Neural cell (in vitro differentiated cells): ENCODE measurements at regions not wholly inside any gene's neighbourhood (a gene's known extent, or its start where the extent isn't known, plus 50 kb on each side); places are given as distances from the start of the nearest gene placed in this dataset.

ENCODE experiments used
- H2AFZ ChIP-seq: fragments of 200-600, 300-800 bp; sonication (generic), shearing (Covaris generic); 2 replicates; pipeline ENCODE4 v1.6.0; 2014; ENCODE audit warnings: low read depth, mild to moderate bottlenecking, antibody characterized with exemption, low read length, moderate library complexity
- H3F3A ChIP-seq: fragments of 200-600 bp; shearing (Covaris generic); 2 replicates; pipeline ENCODE4 v1.6.1; 2016; ENCODE audit warnings: mild to moderate bottlenecking, moderate library complexity, mixed read lengths, antibody characterized with exemption, low read length; ENCODE audit not compliant: insufficient read depth, poor library complexity, severe bottlenecking
- H3K27ac ChIP-seq: fragments of 200-600, 300-800 bp; sonication (generic), shearing (Covaris generic); 2 replicates; pipeline ENCODE4 v1.5.1; 2014; ENCODE audit warnings: mild to moderate bottlenecking, low read length, moderate library complexity
- H3K27me3 ChIP-seq: fragments of 300-800, 200-600 bp; sonication (generic), shearing (Covaris generic); 2 replicates; pipeline ENCODE4 v1.6.0; 2014; ENCODE audit warnings: mild to moderate bottlenecking, low read depth, low read length, moderate library complexity; ENCODE audit not compliant: insufficient read depth
- H3K36me3 ChIP-seq: fragments of 300-800, 200-600 bp; sonication (generic), shearing (Covaris generic); 2 replicates; pipeline ENCODE4 v1.5.1; 2014; ENCODE audit warnings: mild to moderate bottlenecking, antibody characterized with exemption, low read length, moderate library complexity; ENCODE audit not compliant: insufficient read depth
- H3K4me2 ChIP-seq: fragments of 300-800, 200-600 bp; sonication (generic), shearing (Covaris generic); 2 replicates; pipeline ENCODE4 v1.6.0; 2014; ENCODE audit warnings: mild to moderate bottlenecking, low read length
- H3K4me3 ChIP-seq: fragments of 300-800, 200-600 bp; sonication (generic), shearing (Covaris generic); 2 replicates; pipeline ENCODE4 v1.5.1; 2014; ENCODE audit warnings: mild to moderate bottlenecking, low read length, moderate library complexity
- H3K79me2 ChIP-seq: fragments of 200-600 bp; shearing (Covaris generic); replicated peaks from 2 replicates; pipeline ENCODE4 v1.6.0; 2014; ENCODE audit warnings: mild to moderate bottlenecking, low read length, moderate library complexity; ENCODE audit not compliant: insufficient read depth
- H3K9ac ChIP-seq: fragments of 300-800, 200-600 bp; sonication (generic), shearing (Covaris generic); 2 replicates; pipeline ENCODE4 v1.6.1; 2016; ENCODE audit warnings: mild to moderate bottlenecking, low read length, mixed read lengths
- H3K9me2 ChIP-seq: fragments of 200-600 bp; shearing (Covaris generic); 2 replicates; pipeline ENCODE4 v1.6.1; 2016; ENCODE audit warnings: mild to moderate bottlenecking, low read length, mixed read lengths; ENCODE audit not compliant: insufficient read depth
- H3K9me3 ChIP-seq: fragments of 200-600, 300-800 bp; sonication (generic), shearing (Covaris generic); 2 replicates; pipeline ENCODE4 v1.6.1; 2016; ENCODE audit warnings: mild to moderate bottlenecking, mixed run types, low read length, moderate library complexity, mixed read lengths
- H4K20me1 ChIP-seq: fragments of 200-600 bp; shearing (Covaris generic); 2 replicates; pipeline ENCODE4 v1.6.1; 2016; ENCODE audit warnings: mild to moderate bottlenecking, mixed run types; ENCODE audit not compliant: insufficient read depth
- EP300 ChIP-seq: fragments of 450-650 bp; conservative IDR thresholded peaks from 2 replicates; pipeline ENCODE4 v1.6.1; 2014; ENCODE audit warnings: antibody characterized with exemption, mild to moderate bottlenecking, moderate library complexity; ENCODE audit not compliant: poor library complexity, severe bottlenecking
- EZH2 ChIP-seq: fragments of 200-600, 300-800 bp; shearing (Covaris generic), sonication (generic); IDR thresholded peaks from 2 replicates; pipeline ENCODE4 v1.6.1; 2014; ENCODE audit warnings: antibody characterized with exemption, low read length, borderline replicate concordance, mild to moderate bottlenecking; ENCODE audit not compliant: insufficient read depth, poor library complexity, severe bottlenecking
- MXI1 ChIP-seq: fragments of 450-650 bp; conservative IDR thresholded peaks from 2 replicates; pipeline ENCODE4 v1.6.1; 2014; ENCODE audit warnings: antibody characterized with exemption, mild to moderate bottlenecking; ENCODE audit not compliant: poor library complexity, severe bottlenecking
- POLR2AphosphoS5 ChIP-seq: IDR thresholded peaks from 2 replicates; pipeline ENCODE4 v1.6.1; 2012
- RAD21 ChIP-seq: fragments of 450-650 bp; conservative IDR thresholded peaks from 2 replicates; pipeline ENCODE4 v1.6.1; 2014; ENCODE audit warnings: antibody characterized with exemption, mild to moderate bottlenecking, moderate library complexity
- SMC3 ChIP-seq: fragments of 450-650 bp; conservative IDR thresholded peaks from 2 replicates; pipeline ENCODE4 v1.6.1; 2014; ENCODE audit warnings: antibody characterized with exemption, mild to moderate bottlenecking, moderate library complexity; ENCODE audit not compliant: poor library complexity
- TAF1 ChIP-seq: IDR thresholded peaks from 2 replicates; pipeline ENCODE4 v1.6.1; 2012; ENCODE audit warnings: low read depth
- TF ChIP-seq, protein P1 (sequence below): IDR thresholded peaks from 2 replicates; pipeline ENCODE4 v1.6.1; 2012; ENCODE audit warnings: borderline replicate concordance
- TF ChIP-seq, protein P2 (sequence below): fragments of 450-650 bp; IDR thresholded peaks from 2 replicates; pipeline ENCODE4 v1.5.1; 2014; ENCODE audit warnings: antibody characterized with exemption, mild to moderate bottlenecking, moderate library complexity; ENCODE audit not compliant: poor library complexity, severe bottlenecking

DNA sequence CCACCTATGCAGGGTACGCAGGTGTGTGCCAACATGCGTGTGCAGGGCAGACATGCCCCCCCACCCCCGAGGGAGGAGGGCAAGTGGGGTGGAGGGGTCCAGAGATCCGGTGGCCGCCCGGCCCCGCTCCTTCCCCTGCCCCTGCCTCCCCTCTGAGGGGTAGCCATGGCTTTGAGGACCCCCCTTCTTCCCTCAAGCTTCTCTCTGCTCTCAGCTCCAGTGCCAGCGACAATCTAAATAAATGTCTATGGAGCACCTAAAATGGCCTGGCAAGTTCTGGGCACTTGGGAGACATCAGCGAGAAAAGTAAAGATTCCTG, 91.9 kb downstream of the ZFP36L2 start:
- no peaks in the 10 kb centered on the region for H3F3A ChIP-seq
- no peaks in the 10 kb centered on the region for H3K27me3 ChIP-seq
- H4K20me1 ChIP-seq: no peaks in the 10 kb centered on the region
- H3K79me2 ChIP-seq: no peaks in the 10 kb centered on the region
- no peak overlapping the region for H3K9ac ChIP-seq
- H3K36me3 ChIP-seq: no peaks in the 10 kb centered on the region
- H3K9me3 ChIP-seq: no peaks in the 10 kb centered on the region
- no peak overlapping the region for H3K4me3 ChIP-seq
- TF ChIP-seq EZH2: no peak
- no peak for TF ChIP-seq EP300
- TF ChIP-seq POLR2AphosphoS5: no peak
- TF ChIP-seq MXI1: no peak
- TF ChIP-seq TAF1: no peak
- TF ChIP-seq, protein P1, sequence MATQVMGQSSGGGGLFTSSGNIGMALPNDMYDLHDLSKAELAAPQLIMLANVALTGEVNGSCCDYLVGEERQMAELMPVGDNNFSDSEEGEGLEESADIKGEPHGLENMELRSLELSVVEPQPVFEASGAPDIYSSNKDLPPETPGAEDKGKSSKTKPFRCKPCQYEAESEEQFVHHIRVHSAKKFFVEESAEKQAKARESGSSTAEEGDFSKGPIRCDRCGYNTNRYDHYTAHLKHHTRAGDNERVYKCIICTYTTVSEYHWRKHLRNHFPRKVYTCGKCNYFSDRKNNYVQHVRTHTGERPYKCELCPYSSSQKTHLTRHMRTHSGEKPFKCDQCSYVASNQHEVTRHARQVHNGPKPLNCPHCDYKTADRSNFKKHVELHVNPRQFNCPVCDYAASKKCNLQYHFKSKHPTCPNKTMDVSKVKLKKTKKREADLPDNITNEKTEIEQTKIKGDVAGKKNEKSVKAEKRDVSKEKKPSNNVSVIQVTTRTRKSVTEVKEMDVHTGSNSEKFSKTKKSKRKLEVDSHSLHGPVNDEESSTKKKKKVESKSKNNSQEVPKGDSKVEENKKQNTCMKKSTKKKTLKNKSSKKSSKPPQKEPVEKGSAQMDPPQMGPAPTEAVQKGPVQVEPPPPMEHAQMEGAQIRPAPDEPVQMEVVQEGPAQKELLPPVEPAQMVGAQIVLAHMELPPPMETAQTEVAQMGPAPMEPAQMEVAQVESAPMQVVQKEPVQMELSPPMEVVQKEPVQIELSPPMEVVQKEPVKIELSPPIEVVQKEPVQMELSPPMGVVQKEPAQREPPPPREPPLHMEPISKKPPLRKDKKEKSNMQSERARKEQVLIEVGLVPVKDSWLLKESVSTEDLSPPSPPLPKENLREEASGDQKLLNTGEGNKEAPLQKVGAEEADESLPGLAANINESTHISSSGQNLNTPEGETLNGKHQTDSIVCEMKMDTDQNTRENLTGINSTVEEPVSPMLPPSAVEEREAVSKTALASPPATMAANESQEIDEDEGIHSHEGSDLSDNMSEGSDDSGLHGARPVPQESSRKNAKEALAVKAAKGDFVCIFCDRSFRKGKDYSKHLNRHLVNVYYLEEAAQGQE: no peak
- TF ChIP-seq, protein P2, sequence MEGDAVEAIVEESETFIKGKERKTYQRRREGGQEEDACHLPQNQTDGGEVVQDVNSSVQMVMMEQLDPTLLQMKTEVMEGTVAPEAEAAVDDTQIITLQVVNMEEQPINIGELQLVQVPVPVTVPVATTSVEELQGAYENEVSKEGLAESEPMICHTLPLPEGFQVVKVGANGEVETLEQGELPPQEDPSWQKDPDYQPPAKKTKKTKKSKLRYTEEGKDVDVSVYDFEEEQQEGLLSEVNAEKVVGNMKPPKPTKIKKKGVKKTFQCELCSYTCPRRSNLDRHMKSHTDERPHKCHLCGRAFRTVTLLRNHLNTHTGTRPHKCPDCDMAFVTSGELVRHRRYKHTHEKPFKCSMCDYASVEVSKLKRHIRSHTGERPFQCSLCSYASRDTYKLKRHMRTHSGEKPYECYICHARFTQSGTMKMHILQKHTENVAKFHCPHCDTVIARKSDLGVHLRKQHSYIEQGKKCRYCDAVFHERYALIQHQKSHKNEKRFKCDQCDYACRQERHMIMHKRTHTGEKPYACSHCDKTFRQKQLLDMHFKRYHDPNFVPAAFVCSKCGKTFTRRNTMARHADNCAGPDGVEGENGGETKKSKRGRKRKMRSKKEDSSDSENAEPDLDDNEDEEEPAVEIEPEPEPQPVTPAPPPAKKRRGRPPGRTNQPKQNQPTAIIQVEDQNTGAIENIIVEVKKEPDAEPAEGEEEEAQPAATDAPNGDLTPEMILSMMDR: no peak
- no peak for TF ChIP-seq RAD21
- no peak for TF ChIP-seq SMC3
- H2AFZ ChIP-seq: no peak overlapping the region
- H3K4me2 ChIP-seq: no peak overlapping the region
- H3K27ac ChIP-seq: no peak overlapping the region
- H3K9me2 ChIP-seq: no peaks in the 10 kb centered on the region

DNA sequence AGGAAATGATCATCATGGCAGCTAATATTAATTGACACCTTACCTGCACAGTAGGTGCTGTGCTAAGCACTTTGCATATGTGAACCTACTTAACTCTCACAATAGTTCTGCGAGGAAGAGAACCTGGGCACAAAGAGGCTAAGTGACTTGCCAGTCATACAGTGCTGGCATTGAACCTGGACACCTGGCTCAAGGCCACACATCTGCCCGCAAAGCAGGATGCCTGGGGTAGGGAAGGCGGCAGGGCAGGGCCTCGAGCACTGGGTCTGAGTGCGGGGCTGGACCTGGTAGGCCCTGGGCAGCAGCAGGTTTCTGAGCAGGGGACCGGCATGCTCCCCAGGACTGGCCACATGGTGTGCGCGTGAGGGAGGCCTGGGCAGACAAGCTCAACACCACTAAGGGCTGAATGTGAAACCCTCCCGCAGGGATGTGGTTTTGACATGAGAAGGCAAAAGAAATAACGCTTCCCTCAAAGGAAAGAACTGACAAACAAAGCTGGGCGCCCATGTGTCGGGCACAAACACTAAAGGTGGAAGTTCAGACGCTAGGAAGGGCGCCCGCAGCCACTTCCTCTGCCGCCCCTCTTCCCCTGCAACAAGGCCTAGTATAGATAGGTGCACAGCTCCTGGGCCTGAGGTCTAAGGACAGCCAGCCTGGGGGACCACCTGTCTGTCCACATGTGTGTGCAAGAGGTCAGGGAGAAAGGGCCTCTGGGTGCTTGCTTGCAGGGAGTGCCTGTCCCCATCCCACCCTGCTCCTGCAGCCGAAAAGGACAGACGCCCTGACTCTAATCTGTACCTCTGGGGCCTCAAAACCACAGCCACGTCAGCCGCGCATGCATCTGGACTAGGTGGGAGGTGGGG, 92.5 kb downstream of the ZFP36L2 start:
- Histone ChIP-seq H4K20me1 (no peaks in the 10 kb centered on the region), H3K36me3 (no peaks in the 10 kb centered on the region), H3K4me2 (no peak overlapping the region), H3K4me3 (no peak overlapping the region), H3F3A (no peaks in the 10 kb centered on the region), H3K27ac (no peak overlapping the region), H3K9me3 (no peaks in the 10 kb centered on the region), H3K9ac (no peak overlapping the region), H3K79me2 (no peaks in the 10 kb centered on the region), H3K9me2 (no peaks in the 10 kb centered on the region), H3K27me3 (no peaks in the 10 kb centered on the region), H2AFZ (no peak overlapping the region)
- TF ChIP-seq EP300: no peak
- no peak for TF ChIP-seq EZH2
- no peak for TF ChIP-seq SMC3
- TF ChIP-seq, protein P1: no peak
- TF ChIP-seq MXI1: no peak
- no peak for TF ChIP-seq RAD21
- TF ChIP-seq POLR2AphosphoS5: no peak
- TF ChIP-seq, protein P2: no peak
- TF ChIP-seq TAF1: no peak
